ENCODE measurements at regions not wholly inside any gene's neighbourhood (a gene's known extent, or its start where the extent isn't known, plus 50 kb on each side); places are given as distances from the start of the nearest gene placed in this dataset.

DNA sequence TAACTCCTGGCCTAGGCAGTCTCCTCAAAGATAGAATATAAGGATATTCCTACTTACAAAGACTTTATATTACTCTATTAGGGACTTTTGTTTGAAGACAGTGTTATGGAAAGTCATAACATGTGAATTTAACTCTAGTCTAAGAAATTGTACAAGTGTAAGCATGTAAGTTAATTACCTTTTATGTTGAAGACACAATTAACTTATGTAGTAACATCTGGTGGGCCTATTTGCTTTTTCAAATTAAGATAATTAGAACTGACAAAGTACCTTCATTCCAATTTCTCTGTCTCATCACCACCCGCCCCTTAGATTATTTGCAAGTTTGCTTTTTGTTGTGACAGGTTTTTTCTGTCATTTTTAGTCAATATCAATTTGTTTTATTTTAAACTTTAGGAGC is 126.0 kb upstream of the THSD7A start:
- TF ChIP-seq, protein P1, sequence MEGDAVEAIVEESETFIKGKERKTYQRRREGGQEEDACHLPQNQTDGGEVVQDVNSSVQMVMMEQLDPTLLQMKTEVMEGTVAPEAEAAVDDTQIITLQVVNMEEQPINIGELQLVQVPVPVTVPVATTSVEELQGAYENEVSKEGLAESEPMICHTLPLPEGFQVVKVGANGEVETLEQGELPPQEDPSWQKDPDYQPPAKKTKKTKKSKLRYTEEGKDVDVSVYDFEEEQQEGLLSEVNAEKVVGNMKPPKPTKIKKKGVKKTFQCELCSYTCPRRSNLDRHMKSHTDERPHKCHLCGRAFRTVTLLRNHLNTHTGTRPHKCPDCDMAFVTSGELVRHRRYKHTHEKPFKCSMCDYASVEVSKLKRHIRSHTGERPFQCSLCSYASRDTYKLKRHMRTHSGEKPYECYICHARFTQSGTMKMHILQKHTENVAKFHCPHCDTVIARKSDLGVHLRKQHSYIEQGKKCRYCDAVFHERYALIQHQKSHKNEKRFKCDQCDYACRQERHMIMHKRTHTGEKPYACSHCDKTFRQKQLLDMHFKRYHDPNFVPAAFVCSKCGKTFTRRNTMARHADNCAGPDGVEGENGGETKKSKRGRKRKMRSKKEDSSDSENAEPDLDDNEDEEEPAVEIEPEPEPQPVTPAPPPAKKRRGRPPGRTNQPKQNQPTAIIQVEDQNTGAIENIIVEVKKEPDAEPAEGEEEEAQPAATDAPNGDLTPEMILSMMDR (conservative IDR thresholded peaks at IDR 0.05 in 1 of 2, IDR thresholded peaks at IDR 0.05 in 1 of 2; ENCODE audit: low read depth in 1 of 2, low read length in 2 of 2): no peak
- TF ChIP-seq EZH2 (IDR thresholded peaks at IDR 0.05; ENCODE audit: low read length, missing control alignments): no peak

Data from fibroblast of lung (primary cell).